ENCODE measurements at regions not wholly inside any gene's neighbourhood (a gene's known extent, or its start where the extent isn't known, plus 50 kb on each side); places are given as distances from the start of the nearest gene placed in this dataset.

DNA sequence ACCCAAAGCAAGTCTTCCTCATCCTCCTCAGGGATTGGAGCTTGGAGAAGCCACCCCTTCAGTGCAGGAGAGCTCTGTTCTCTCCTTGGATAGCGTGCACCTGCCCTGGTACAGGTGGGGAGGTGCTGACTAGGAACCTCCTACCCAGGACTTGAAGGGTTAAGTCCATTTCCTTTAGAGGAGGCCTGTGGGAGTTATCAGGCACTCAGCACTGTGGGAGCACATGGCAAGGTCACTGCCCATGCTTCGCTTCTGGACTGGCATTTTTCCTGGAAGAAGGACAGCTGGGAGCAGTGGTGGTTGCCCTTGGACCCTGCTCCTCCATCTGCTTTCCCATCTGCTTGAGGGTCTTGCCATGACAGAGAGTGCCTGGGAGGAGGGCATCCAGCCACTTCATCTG lies 142.8 kb downstream of the CXCL12 start:
- no peak for DNase-seq

- no peak for DNase-seq
These were observed 144.2 kb downstream of the CXCL12 start for GRCh38 chr10:44240584-44241205.

DNA sequence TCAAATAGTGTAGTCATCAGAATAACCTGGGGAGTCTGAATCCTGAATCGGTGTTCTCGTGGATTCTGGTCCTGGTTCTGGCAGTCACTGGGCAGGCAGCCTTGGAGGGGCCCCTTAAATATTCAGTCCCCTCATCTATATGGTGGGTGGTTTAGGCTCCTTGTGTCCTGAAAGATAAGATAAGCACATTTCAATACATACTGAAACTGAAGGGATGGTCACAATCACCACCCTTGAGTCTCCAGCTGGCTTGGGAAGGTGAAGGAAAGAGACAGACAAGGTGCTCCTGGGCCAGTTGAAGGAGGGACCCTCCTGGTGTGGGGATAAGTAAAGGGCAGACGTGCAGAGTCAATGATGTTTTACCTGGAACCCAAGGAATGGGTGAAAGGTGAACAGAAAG lies 146.7 kb downstream of the CXCL12 start:
- no peak for DNase-seq

DNA sequence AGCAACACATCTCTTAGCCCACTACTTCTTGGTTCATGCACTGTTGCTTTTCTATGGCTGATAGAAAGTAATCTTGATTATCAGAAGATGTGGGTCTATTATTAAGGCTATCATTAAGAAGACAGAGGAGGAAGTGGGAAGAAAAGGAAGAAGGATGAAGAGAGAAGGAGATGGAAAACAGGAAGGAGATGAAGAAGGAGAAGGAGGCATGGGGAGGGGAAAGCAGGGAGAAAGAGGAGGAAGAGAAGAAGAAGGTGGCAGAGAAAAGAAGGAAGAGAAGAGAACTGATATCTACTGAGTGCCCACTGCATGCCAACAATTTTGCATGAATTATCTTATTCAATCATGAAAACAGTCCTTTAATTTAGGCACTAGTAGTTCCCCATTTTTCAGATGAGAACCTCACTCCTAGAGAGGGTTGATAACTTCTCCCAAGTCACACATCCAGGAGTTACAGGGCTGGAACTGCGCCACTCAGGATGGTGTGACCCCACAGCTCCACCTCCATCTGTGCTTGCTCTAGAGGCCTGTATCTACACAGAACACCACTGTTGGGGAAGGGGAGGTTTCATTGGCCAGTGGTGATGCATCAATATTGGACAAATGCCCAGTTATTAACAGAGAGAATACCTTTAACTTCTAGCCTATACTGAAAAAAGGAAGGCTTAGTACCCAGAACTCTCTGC lies 147.4 kb downstream of the CXCL12 start:
- DNase-seq = no peak

DNA sequence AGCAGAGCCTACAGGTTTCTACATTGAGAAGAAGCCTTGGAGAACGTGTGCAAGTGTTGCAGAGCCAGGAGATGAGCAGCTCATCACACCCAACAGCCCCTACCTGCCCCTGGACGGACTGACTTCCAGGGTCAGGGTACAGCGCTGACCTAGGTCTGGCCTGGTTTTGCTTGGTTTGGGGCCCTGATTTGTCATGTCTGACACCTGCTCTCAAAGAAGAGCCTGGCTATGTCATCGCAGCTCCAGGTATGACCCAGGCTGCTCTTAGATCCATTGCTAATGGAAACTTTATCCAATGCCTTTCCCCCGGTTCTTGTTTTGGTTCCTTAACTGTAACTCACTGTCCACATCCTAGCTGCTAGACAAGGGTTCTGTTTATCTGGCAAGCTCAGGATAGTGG lies 149.5 kb downstream of the CXCL12 start:
- no peak for DNase-seq

- DNase-seq = no peak
These were observed 150.4 kb downstream of the CXCL12 start for GRCh38 chr10:44234483-44234875.

DNA sequence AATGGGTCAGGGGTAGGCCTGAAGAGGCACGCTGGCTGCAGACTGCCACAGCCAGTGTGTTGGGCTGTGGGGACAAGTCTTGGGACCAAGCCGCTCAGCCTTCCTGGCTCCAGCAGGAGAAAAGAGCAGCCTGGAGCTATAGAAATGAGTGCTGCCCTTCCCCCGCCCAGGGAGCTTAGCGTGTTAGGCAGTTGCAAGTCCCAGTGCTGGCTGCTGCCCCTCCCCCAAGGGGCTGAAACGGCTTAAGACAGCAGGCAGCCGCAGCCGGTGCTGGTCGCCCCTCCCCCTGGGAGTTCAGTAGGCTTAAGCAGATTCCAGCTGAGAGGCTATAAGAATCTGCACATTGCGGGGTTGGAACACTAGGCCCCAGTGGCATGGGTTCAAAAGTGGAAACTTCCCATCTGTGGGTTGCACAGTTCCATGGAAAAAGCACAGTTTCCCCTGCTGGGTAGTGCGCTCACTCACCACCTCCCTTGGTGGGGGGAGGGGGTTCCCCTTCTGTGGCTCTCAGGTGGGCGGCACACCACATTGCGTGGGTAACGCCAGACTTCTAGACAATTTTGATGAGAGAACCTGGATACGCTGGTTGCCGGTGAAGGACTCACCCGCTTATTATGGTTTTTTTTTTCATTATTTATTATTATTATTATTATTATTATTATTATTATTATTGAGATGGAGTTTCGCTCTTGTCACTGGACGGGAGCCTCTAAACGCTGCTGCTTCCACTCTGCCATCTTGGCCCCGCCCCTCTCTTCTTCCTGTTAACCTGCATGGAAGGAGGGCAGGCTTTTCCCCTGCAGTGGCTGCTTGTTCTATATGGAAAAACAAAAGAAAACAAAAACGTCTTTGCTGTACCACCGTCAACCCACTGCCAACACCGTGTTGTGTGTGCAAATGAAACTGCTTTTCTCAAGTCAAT lies 151.1 kb downstream of the CXCL12 start:
- no peak for DNase-seq

DNA sequence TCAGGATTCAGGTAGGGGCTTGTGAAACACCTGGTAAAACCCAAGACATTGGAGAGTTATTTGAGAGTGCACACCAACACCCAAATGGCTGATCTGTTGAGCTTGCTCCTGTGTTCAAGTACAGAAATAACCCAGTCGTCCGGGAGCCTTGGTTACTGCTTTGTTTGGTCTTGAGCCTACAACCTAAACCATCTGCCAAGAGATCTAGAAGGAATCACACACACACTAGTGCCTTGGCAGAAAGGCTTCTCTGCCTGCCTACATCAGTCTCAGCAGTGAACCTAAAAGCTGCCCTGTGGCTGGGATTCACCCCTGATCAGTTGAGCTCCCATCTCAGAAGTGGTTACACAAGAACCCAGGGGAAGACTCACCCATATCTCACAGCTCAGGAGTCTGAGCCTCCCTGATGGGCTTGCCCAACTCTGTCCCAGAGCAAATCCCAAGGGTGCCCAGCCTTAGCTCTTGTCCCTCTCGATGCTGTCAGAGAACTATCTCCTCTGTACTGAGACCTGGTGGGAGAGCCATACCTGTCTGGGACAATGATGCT lies 167.6 kb downstream of the CXCL12 start:
- DNase-seq = no peak

DNA sequence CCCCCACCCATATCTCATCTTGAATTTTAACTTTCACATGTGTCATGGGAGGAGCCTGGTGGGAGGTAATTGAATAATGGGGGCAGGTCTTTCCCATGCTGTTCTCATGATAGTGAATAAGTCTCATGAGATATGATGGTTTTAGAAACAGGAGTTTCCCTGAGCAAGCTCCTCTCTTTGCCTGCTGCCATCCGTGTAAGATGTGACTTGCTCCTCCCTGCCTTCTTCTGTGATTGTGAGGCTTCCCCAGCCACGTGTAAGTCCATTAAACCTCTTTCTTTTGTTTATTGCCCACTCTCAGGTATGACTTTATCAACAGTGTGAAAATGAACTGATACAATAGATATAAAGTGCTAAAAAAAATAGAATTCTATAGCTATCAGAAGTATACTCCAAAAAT lies 168.8 kb downstream of the CXCL12 start:
- DNase-seq = no peak

- DNase-seq = no peak
These were observed 175.1 kb downstream of the CXCL12 start for GRCh38 chr10:44209811-44210210.

- DNase-seq = no peak
These were observed 177.7 kb downstream of the CXCL12 start for GRCh38 chr10:44207160-44207559.

DNA sequence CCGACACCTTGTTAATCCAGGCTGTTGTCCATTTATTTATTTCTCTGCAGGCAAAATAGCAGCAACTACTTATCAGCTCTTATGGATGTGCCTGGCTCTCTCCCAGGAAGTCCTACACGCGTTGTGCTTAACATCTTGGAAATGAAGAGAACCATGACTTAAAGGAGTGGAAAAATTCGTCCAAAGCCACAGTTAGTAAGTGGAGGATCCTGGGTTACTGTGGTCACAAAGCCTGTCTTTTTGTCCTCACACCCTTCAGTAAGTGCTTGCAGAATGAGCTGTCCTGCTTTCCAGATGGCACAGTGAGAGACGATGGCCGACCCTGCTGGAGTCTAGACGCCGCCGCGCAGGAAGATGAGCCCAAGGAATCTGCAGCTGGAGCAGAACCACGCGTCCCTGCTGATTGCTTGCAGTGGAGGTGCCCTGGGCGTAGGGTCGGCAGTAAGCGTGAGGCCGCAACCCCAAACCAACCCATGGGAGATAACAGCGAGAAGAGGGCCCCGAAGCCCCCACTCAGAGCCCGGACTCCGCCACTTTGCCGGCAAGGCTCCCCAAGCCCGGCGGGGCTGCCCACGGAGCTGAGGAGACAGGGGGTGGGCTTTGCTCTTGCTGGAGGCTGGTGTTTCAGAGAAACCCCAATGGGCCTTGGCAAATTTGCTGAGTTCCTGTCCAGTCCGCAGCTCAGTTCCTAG lies 178.6 kb downstream of the CXCL12 start:
- DNase-seq = no peak

GRCh38 chr10:44205067-44205466 lies 179.8 kb downstream of the CXCL12 start:
- no peak for DNase-seq

DNA sequence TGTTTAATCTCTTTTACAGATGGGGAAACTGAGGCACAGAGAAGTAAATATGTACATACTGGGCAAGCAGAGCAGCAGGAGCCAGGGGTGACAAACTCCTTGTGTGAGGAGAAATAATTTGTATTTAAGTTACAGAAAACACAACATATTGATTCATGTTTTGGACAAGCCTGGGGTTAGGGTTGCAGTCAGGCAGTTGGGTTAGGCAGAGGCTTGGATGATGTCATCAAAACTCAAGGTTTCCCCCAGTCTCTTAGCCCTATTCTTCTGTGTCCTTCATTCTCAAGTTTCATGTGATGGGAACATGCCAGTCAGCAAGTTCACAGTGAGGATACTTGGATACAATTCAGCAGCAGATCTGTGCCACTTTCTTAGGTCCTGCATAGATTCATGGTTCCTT lies 181.4 kb downstream of the CXCL12 start:
- DNase-seq = no peak

GRCh38 chr10:44202952-44203351 lies 181.9 kb downstream of the CXCL12 start:
- DNase-seq = no peak

- DNase-seq = no peak
These were observed 183.2 kb downstream of the CXCL12 start for GRCh38 chr10:44201656-44202055.

DNA sequence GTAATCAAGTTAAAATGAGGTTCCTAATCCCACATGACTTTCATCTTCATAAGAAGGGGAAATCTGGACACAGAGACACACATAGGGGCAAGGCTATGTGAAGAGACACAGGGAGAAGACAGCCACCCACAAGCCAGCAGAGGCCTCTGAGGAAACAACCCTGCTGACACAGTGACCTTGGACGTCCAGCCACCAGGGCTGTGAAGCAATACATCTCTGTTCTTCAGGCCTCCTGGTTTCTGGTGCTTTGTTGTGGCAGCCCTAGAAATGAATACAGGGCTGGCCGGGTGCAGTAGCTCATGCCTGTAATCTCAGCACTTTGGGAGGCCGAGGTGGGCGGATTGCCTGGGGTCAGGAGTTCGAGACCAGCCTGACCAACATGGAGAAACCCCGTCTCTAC lies 183.9 kb downstream of the CXCL12 start:
- DNase-seq = no peak

DNA sequence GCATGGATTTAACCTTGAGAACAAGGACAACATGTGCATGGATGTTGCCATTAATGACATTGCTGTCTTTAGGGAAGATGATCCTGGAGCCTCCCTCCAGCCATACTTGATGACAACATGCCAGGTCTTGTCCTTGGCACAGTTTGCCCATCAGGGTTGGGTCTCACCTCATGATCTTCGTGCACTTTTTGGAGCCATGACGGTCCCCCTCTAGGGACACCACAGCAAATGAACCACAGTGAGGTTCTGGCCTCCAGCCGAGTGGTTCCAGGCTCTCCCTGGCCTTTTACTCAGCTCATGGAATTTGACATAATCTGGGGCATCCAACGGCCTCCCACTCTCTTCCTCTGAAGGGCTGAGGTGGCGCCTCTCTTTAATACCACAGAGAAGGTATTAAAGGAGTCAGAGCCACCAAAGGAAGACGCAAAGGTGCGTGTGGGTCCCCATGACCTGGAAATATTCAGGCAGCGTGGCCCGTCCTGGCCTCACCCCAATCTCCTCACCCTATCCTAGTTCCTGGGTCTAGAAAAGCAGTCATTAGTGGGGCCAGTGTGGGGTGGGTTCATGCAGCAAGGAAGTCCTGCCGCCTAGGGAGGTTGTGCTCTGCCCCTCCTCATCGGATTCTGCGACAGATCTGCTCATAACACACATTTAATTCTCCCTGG lies 184.8 kb downstream of the CXCL12 start:
- no peak for DNase-seq

DNA sequence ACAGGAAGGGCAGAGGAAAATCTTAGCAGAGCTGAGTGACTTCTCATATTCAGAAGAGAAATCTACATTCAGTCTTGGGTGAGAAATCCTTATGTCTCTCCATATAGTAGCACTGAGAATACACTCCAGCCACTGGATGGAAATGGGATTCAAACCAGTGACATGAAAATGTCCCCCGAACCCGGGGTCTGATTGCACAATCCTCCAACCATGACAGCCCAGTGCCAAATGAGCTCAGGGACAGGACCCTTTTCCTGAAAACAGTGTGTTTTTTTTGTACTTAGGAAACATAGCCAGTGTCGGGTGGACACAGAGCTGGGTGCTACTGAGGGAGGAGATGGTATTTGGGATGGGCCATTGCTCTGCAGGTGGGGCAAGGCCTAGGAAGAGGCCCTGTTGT lies 185.6 kb downstream of the CXCL12 start:
- DNase-seq = no peak

DNA sequence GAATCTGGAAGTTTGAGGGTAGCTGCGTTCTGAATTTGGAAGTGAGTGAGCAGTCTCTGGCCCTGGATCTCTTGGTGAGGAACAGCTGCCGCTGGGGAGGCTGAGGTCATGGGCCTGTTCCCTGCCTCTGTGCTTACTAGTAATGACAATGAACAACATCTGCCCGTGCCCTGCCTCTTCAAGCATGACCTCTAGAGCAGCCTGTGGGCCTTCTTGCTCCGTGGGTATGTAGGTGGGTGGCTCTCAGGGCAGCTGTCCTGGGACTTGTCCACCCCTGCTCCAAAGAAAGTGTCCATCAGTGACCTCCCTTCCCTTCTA lies 186.2 kb downstream of the CXCL12 start:
- no peak for DNase-seq

DNA sequence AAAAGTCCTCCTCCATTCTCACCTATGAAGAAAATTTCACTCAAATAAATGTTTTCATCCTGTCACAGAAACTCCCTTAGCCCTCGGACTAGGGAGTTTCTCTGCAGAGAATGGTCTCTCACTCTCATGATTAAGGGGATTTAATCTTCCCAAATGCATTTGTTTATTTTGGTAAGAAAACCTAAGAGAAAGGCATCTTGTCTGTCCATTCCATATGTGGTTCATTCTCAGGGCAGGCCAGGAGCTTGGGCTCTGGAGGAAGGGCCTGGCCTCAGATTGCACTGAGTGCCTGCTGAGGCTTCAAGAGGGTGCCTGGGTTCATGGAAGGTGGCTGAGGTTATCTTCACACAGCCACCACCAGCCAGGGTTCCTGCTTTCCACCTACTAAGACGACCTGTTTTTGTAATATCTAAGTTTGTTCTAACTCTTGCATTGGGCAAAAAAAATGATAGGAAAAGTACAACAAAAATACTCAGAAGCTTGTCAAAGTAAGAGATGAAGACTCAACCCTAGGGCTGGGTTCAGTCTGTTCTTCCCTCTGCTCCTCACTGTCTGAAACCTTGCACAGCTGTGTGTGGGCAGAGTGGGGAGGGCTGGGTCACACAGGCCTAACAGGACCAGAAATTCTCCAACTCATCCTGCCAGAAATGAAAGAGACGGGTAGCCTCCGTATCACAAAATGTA lies 186.7 kb downstream of the CXCL12 start:
- DNase-seq = no peak

DNA sequence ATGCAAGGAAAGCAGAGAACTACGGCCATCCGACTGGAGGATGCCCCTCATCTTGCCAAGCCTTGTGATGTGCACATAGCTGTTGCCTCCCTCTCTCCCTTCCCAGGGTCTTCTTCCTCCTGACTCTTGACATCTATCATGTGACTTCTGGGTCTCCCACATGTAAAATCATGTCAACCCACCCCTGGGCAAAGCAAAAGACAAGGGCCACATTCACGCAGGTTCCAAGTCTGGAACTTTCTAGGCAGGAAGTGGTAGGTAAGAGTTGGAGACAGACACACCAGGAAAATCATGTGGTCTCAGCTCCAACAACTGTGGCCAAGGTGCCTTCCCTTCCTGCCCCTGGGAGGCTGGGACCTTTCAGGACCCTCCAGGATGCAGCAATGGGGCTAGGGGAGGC lies 187.3 kb downstream of the CXCL12 start:
- DNase-seq = no peak

All from Kasumi-1 (cell line).